SK-N-SH treated with all-trans-retinoic acid at 6 μM for 48 hours (cell line): ENCODE measurements at regions not wholly inside any gene's neighbourhood (a gene's known extent, or its start where the extent isn't known, plus 50 kb on each side); places are given as distances from the start of the nearest gene placed in this dataset.
A peak's percentile ranks its signal among the peaks of the same experiment; 100 is the strongest.

ENCODE experiments used
- ATAC-seq: fragments of 200-7000 bp; cut with Tn5 transposase; 3 replicates; pipeline ENCODE4 v1.9.1; 2020; ENCODE audit warnings: mild to moderate bottlenecking, moderate library complexity
- ARNTL ChIP-seq: fragments of 450-650 bp; formaldehyde crosslinking; IDR thresholded peaks from 2 replicates; pipeline ENCODE4 v1.5.0; 2020; ENCODE audit warnings: low read depth, mild to moderate bottlenecking, moderate library complexity, borderline replicate concordance
- BACH2 ChIP-seq: fragments of 250-450 bp; sonication (Bioruptor Pico); IDR thresholded peaks from 2 replicates; pipeline ENCODE4 v1.9.0; 2021; ENCODE audit warnings: mild to moderate bottlenecking, borderline replicate concordance
- CSDC2 ChIP-seq: fragments of 250-450 bp; sonication (Bioruptor Pico); IDR thresholded peaks from 2 replicates; pipeline ENCODE4 v1.5.0; 2020; ENCODE audit warnings: mild to moderate bottlenecking, moderate library complexity
- ESRRG ChIP-seq: fragments of 250-450 bp; sonication (Bioruptor Pico); IDR thresholded peaks from 2 replicates; pipeline ENCODE4 v1.6.1; 2021; ENCODE audit warnings: mild to moderate bottlenecking
- GLIS3 ChIP-seq: fragments of 250-450 bp; sonication (Bioruptor Pico); IDR thresholded peaks from 2 replicates; pipeline ENCODE4 v1.5.0; 2020; ENCODE audit warnings: mild to moderate bottlenecking, moderate library complexity
- ISL1 ChIP-seq: fragments of 250-450 bp; sonication (Bioruptor Pico); IDR thresholded peaks from 2 replicates; pipeline ENCODE4 v2.1.2; 2022; ENCODE audit warnings: mild to moderate bottlenecking, moderate library complexity
- OSR1 ChIP-seq: fragments of 250-450 bp; sonication (Bioruptor Pico); IDR thresholded peaks from 2 replicates; pipeline ENCODE4 v1.8.0; 2022; ENCODE audit warnings: moderate library complexity, mild to moderate bottlenecking, inconsistent platforms
- PPARA ChIP-seq: fragments of 250-450 bp; sonication (Bioruptor Pico); IDR thresholded peaks from 2 replicates; pipeline ENCODE4 v1.5.0; 2020; ENCODE audit warnings: mild to moderate bottlenecking, borderline replicate concordance
- RARB ChIP-seq: fragments of 250-450 bp; sonication (Bioruptor Pico); IDR thresholded peaks from 2 replicates; pipeline ENCODE4 v1.8.0; 2021; ENCODE audit warnings: mild to moderate bottlenecking, moderate library complexity
- SNAI2 ChIP-seq: fragments of 250-450 bp; sonication (Bioruptor Pico); IDR thresholded peaks from 2 replicates; pipeline ENCODE4 v1.5.0; 2020; ENCODE audit warnings: mild to moderate bottlenecking, moderate library complexity
- TCF4 ChIP-seq: fragments of 250-450 bp; sonication (Bioruptor Pico); IDR thresholded peaks from 2 replicates; pipeline ENCODE4 v1.8.0; 2021; ENCODE audit warnings: mild to moderate bottlenecking, moderate library complexity, borderline replicate concordance
- TOX ChIP-seq: fragments of 250-450 bp; sonication (Bioruptor Pico); IDR thresholded peaks from 2 replicates; pipeline ENCODE4 v1.8.0; 2021; ENCODE audit warnings: mild to moderate bottlenecking, moderate library complexity, borderline replicate concordance
- ZC3H10 ChIP-seq: fragments of 250-450 bp; sonication (Bioruptor Pico); IDR thresholded peaks from 2 replicates; pipeline ENCODE4 v1.5.1; 2021; ENCODE audit warnings: mild to moderate bottlenecking, moderate library complexity
- ZFP3 ChIP-seq: fragments of 250-450 bp; sonication (Bioruptor Pico); IDR thresholded peaks from 2 replicates; pipeline ENCODE4 v1.5.0; 2020; ENCODE audit warnings: mild to moderate bottlenecking, moderate library complexity
- ZFP30 ChIP-seq: fragments of 450-650 bp; formaldehyde crosslinking; IDR thresholded peaks from 2 replicates; pipeline ENCODE4 v1.5.0; 2022; ENCODE audit warnings: mild to moderate bottlenecking, moderate library complexity
- ZNF565 ChIP-seq: fragments of 450-650 bp; formaldehyde crosslinking; conservative IDR thresholded peaks from 2 replicates; pipeline ENCODE4 v1.5.0; 2020; ENCODE audit warnings: low read depth, mild to moderate bottlenecking, moderate library complexity
- ZNF70 ChIP-seq: fragments of 450-650 bp; formaldehyde crosslinking; IDR thresholded peaks from 2 replicates; pipeline ENCODE4 v1.5.0; 2020; ENCODE audit warnings: mild to moderate bottlenecking, moderate library complexity
- ZNF8 ChIP-seq: fragments of 450-650 bp; formaldehyde crosslinking; IDR thresholded peaks from 2 replicates; pipeline ENCODE4 v1.5.0; 2020; ENCODE audit warnings: mild to moderate bottlenecking, moderate library complexity
- TF ChIP-seq, protein P1 (sequence below): fragments of 250-450 bp; sonication (Bioruptor Pico); IDR thresholded peaks from 2 replicates; pipeline ENCODE4 v1.5.1; 2020; ENCODE audit warnings: low read depth, mild to moderate bottlenecking, moderate library complexity
- TF ChIP-seq, protein P2 (sequence below): fragments of 250-450 bp; sonication (Bioruptor Pico); IDR thresholded peaks from 2 replicates; pipeline ENCODE4 v1.8.0; 2020; ENCODE audit warnings: mild to moderate bottlenecking, moderate library complexity, borderline replicate concordance
- TF ChIP-seq, protein P3 (sequence below): fragments of 250-450 bp; sonication (Bioruptor Pico); IDR thresholded peaks from 2 replicates; pipeline ENCODE4 v1.5.1; 2021; ENCODE audit warnings: mild to moderate bottlenecking, moderate library complexity
- TF ChIP-seq, protein P4 (sequence below): fragments of 250-450 bp; sonication (Bioruptor Pico); IDR thresholded peaks from 2 replicates; pipeline ENCODE4 v1.8.0; 2021; ENCODE audit warnings: low read depth, mild to moderate bottlenecking, moderate library complexity, borderline replicate concordance
- TF ChIP-seq, protein P5 (sequence below): fragments of 250-450 bp; sonication (Bioruptor Pico); IDR thresholded peaks from 2 replicates; pipeline ENCODE4 v1.5.0; 2020; ENCODE audit warnings: mild to moderate bottlenecking, moderate library complexity

DNA sequence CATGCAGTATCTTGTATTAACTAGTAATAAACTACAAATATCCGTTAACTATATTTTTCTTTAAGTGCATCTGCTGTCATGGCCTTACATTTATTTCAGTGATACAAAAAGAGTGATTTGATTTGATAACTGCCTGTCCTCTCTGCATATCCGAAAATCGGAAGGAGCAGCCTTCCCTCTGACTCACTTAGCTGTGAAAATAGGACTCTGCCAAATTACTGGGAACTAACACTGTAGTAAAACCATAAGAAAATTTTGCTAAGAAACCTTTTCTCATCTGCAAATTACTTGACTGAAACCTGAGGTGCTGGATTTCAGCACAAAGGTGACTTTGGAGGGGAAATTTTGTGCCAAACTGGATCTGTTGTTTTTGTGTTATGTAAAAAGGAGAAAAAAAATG lies 176.6 kb upstream of the MKLN1 start:
- peak; percentile 39; the same call in 1 of the 2 replicates for TF ChIP-seq ISL1
- TF ChIP-seq BACH2 (CRISPR knock-in tag) = no peak
- no peak; the same call in 2 of the 3 replicates for ATAC-seq

DNA sequence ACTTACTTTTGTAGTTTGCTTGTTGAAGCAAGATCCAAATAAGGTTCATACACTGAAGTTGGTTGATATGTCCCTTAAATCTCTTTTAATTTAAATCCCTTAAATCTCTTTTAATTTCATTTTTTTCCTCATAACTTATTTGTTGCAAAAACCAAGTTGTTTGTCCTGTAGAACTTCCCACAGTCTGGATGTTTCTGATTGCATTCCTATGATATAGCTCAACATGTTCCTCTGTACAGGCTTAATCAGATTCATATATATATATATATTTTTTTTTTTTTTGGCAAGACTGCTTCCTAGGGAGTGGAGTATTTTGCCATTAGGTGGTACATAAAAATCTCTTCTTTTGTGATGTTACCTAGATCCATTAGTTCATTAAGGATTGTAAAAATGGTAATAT lies 174.9 kb upstream of the MKLN1 start:
- ATAC-seq = no peak
- TF ChIP-seq PPARA (CRISPR knock-in tag) = no peak
- TF ChIP-seq RARB (CRISPR knock-in tag) = no peak
- TF ChIP-seq BACH2 (CRISPR knock-in tag) = no peak
- no peak for TF ChIP-seq ESRRG (CRISPR knock-in tag)
- TF ChIP-seq, protein P1, sequence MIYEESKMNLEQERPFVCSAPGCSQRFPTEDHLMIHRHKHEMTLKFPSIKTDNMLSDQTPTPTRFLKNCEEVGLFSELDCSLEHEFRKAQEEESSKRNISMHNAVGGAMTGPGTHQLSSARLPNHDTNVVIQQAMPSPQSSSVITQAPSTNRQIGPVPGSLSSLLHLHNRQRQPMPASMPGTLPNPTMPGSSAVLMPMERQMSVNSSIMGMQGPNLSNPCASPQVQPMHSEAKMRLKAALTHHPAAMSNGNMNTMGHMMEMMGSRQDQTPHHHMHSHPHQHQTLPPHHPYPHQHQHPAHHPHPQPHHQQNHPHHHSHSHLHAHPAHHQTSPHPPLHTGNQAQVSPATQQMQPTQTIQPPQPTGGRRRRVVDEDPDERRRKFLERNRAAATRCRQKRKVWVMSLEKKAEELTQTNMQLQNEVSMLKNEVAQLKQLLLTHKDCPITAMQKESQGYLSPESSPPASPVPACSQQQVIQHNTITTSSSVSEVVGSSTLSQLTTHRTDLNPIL (CRISPR knock-in tag) = no peak
- TF ChIP-seq ZNF565 (CRISPR knock-in tag) = no peak
- TF ChIP-seq ZFP3 (CRISPR knock-in tag) = no peak
- TF ChIP-seq TOX (CRISPR knock-in tag) = no peak
- TF ChIP-seq CSDC2 (CRISPR knock-in tag) = no peak
- TF ChIP-seq, protein P2, sequence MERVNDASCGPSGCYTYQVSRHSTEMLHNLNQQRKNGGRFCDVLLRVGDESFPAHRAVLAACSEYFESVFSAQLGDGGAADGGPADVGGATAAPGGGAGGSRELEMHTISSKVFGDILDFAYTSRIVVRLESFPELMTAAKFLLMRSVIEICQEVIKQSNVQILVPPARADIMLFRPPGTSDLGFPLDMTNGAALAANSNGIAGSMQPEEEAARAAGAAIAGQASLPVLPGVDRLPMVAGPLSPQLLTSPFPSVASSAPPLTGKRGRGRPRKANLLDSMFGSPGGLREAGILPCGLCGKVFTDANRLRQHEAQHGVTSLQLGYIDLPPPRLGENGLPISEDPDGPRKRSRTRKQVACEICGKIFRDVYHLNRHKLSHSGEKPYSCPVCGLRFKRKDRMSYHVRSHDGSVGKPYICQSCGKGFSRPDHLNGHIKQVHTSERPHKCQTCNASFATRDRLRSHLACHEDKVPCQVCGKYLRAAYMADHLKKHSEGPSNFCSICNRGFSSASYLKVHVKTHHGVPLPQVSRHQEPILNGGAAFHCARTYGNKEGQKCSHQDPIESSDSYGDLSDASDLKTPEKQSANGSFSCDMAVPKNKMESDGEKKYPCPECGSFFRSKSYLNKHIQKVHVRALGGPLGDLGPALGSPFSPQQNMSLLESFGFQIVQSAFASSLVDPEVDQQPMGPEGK (CRISPR knock-in tag) = no peak
- TF ChIP-seq, protein P3, sequence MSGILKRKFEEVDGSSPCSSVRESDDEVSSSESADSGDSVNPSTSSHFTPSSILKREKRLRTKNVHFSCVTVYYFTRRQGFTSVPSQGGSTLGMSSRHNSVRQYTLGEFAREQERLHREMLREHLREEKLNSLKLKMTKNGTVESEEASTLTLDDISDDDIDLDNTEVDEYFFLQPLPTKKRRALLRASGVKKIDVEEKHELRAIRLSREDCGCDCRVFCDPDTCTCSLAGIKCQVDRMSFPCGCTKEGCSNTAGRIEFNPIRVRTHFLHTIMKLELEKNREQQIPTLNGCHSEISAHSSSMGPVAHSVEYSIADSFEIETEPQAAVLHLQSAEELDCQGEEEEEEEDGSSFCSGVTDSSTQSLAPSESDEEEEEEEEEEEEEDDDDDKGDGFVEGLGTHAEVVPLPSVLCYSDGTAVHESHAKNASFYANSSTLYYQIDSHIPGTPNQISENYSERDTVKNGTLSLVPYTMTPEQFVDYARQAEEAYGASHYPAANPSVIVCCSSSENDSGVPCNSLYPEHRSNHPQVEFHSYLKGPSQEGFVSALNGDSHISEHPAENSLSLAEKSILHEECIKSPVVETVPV (CRISPR knock-in tag) = no peak
- TF ChIP-seq ISL1 = no peak
- no peak for TF ChIP-seq OSR1 (CRISPR knock-in tag)
- TF ChIP-seq GLIS3 (CRISPR knock-in tag) = no peak
- TF ChIP-seq, protein P4, sequence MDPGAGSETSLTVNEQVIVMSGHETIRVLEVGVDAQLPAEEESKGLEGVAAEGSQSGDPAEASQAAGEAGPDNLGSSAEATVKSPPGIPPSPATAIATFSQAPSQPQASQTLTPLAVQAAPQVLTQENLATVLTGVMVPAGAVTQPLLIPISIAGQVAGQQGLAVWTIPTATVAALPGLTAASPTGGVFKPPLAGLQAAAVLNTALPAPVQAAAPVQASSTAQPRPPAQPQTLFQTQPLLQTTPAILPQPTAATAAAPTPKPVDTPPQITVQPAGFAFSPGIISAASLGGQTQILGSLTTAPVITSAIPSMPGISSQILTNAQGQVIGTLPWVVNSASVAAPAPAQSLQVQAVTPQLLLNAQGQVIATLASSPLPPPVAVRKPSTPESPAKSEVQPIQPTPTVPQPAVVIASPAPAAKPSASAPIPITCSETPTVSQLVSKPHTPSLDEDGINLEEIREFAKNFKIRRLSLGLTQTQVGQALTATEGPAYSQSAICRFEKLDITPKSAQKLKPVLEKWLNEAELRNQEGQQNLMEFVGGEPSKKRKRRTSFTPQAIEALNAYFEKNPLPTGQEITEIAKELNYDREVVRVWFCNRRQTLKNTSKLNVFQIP (CRISPR knock-in tag) = no peak
- TF ChIP-seq ARNTL (CRISPR knock-in tag) = no peak
- TF ChIP-seq, protein P5, sequence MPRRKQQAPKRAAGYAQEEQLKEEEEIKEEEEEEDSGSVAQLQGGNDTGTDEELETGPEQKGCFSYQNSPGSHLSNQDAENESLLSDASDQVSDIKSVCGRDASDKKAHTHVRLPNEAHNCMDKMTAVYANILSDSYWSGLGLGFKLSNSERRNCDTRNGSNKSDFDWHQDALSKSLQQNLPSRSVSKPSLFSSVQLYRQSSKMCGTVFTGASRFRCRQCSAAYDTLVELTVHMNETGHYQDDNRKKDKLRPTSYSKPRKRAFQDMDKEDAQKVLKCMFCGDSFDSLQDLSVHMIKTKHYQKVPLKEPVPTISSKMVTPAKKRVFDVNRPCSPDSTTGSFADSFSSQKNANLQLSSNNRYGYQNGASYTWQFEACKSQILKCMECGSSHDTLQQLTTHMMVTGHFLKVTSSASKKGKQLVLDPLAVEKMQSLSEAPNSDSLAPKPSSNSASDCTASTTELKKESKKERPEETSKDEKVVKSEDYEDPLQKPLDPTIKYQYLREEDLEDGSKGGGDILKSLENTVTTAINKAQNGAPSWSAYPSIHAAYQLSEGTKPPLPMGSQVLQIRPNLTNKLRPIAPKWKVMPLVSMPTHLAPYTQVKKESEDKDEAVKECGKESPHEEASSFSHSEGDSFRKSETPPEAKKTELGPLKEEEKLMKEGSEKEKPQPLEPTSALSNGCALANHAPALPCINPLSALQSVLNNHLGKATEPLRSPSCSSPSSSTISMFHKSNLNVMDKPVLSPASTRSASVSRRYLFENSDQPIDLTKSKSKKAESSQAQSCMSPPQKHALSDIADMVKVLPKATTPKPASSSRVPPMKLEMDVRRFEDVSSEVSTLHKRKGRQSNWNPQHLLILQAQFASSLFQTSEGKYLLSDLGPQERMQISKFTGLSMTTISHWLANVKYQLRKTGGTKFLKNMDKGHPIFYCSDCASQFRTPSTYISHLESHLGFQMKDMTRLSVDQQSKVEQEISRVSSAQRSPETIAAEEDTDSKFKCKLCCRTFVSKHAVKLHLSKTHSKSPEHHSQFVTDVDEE (CRISPR knock-in tag) = no peak
- no peak for TF ChIP-seq ZFP30 (CRISPR knock-in tag)
- no peak for TF ChIP-seq ZNF70 (CRISPR knock-in tag)

DNA sequence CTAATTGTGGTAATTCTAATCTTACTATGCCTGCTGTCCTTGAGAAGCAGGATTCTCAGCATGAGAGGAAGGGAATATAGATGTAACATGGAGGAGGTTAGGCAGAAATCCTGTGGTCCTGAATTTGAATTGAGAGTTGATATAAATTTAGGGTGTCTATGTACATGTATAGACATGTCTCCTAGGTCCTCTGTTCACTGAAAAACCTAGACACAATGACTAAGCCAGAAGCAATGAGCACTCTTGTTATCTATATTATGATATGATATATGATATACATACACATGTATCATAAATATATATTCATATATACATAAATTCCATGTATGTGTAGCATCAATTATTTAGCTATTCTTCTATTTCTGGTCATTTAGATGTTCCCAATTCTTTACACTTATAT lies 173.3 kb upstream of the MKLN1 start:
- TF ChIP-seq ZFP3 (CRISPR knock-in tag) (no peak), ZNF565 (CRISPR knock-in tag) (no peak), SNAI2 (CRISPR knock-in tag) (no peak), ZC3H10 (CRISPR knock-in tag) (no peak), BACH2 (CRISPR knock-in tag) (no peak), TOX (CRISPR knock-in tag) (no peak), ZNF8 (CRISPR knock-in tag) (no peak), GLIS3 (CRISPR knock-in tag) (no peak), RARB (CRISPR knock-in tag) (no peak), CSDC2 (CRISPR knock-in tag) (no peak), TCF4 (CRISPR knock-in tag) (no peak), ZFP30 (CRISPR knock-in tag) (no peak), ZNF70 (CRISPR knock-in tag) (no peak)
- TF ChIP-seq, protein P3 (CRISPR knock-in tag) = no peak
- TF ChIP-seq, protein P2 (CRISPR knock-in tag) = no peak
- TF ChIP-seq, protein P4 (CRISPR knock-in tag) = no peak
- no peak for ATAC-seq
